ENCODE measurements at regions not wholly inside any gene's neighbourhood (a gene's known extent, or its start where the extent isn't known, plus 50 kb on each side); places are given as distances from the start of the nearest gene placed in this dataset.

GRCh38 chr20:51259455-51259854 is 236.5 kb upstream of the KCNG1 start:
- no peak for TF ChIP-seq CTCF (IDR thresholded peaks at IDR 0.05; ENCODE audit: insufficient read depth, low read depth, low read length, missing control alignments)
- no peak for DNase-seq (ENCODE audit: low read depth)
- H3K4me3 ChIP-seq (ENCODE audit: low read depth, low read length): no peak overlapping the region

- DNase-seq (ENCODE audit: low read depth): no peak
- no peak for TF ChIP-seq CTCF (IDR thresholded peaks at IDR 0.05; ENCODE audit: insufficient read depth, low read depth, low read length, missing control alignments)
- no peak overlapping the region for H3K4me3 ChIP-seq (ENCODE audit: low read depth, low read length)
These were observed 235.8 kb upstream of the KCNG1 start for GRCh38 chr20:51258582-51259165.

- no peak overlapping the region for H3K4me3 ChIP-seq (ENCODE audit: low read depth, low read length)
- TF ChIP-seq CTCF (IDR thresholded peaks at IDR 0.05; ENCODE audit: insufficient read depth, low read depth, low read length, missing control alignments): no peak
- no peak for DNase-seq (ENCODE audit: low read depth)
These were observed 232.5 kb upstream of the KCNG1 start for GRCh38 chr20:51255417-51255816.

GRCh38 chr20:51253280-51253679 is 230.4 kb upstream of the KCNG1 start:
- no peak overlapping the region for H3K4me3 ChIP-seq (ENCODE audit: low read depth, low read length)
- no peak for TF ChIP-seq CTCF (IDR thresholded peaks at IDR 0.05; ENCODE audit: insufficient read depth, low read depth, low read length, missing control alignments)
- DNase-seq (ENCODE audit: low read depth): no peak

GRCh38 chr20:51249781-51250180 is 226.9 kb upstream of the KCNG1 start:
- no peak for DNase-seq (ENCODE audit: low read depth)
- H3K4me3 ChIP-seq (ENCODE audit: low read depth, low read length): no peak overlapping the region
- TF ChIP-seq CTCF (IDR thresholded peaks at IDR 0.05; ENCODE audit: insufficient read depth, low read depth, low read length, missing control alignments): no peak

- no peak for TF ChIP-seq CTCF (IDR thresholded peaks at IDR 0.05; ENCODE audit: insufficient read depth, low read depth, low read length, missing control alignments)
- no peak overlapping the region for H3K4me3 ChIP-seq (ENCODE audit: low read depth, low read length)
- no peak for DNase-seq (ENCODE audit: low read depth)
These were observed 226.3 kb upstream of the KCNG1 start for GRCh38 chr20:51249215-51249614.

- no peak for TF ChIP-seq CTCF (IDR thresholded peaks at IDR 0.05; ENCODE audit: insufficient read depth, low read depth, low read length, missing control alignments)
- DNase-seq (ENCODE audit: low read depth): no peak
- no peak overlapping the region for H3K4me3 ChIP-seq (ENCODE audit: low read depth, low read length)
These were observed 221.6 kb upstream of the KCNG1 start for GRCh38 chr20:51244466-51244865.

Measured in GM12865 (cell line).